ENCODE measurements at regions not wholly inside any gene's neighbourhood (a gene's known extent, or its start where the extent isn't known, plus 50 kb on each side); places are given as distances from the start of the nearest gene placed in this dataset.
"Not testable (repeated sequence)": the region's sequence is repeated elsewhere in the genome, so short reads cannot be mapped to it uniquely, and the experiment has no call there.

GRCh38 chr2:392181-392925 is 104.5 kb upstream of the ALKAL2 start:
- DNase-seq: no peak

- DNase-seq: no peak
These were observed 103.8 kb upstream of the ALKAL2 start for GRCh38 chr2:391696-392095.

GRCh38 chr2:390959-391358 is 103.1 kb upstream of the ALKAL2 start:
- no peak for DNase-seq

GRCh38 chr2:389985-390384 is 102.1 kb upstream of the ALKAL2 start:
- DNase-seq: not testable (repeated sequence)

GRCh38 chr2:388752-389151 is 100.9 kb upstream of the ALKAL2 start:
- DNase-seq: not testable (repeated sequence)

- no peak for DNase-seq
These were observed 100.1 kb upstream of the ALKAL2 start for GRCh38 chr2:387980-388421.

GRCh38 chr2:386406-387103 is 98.7 kb upstream of the ALKAL2 start:
- DNase-seq: no peak

GRCh38 chr2:385785-386184 is 97.9 kb upstream of the ALKAL2 start:
- DNase-seq: no peak

- DNase-seq: no peak
These were observed 97.2 kb upstream of the ALKAL2 start for GRCh38 chr2:385061-385460.

- no peak for DNase-seq
These were observed 96.0 kb upstream of the ALKAL2 start for GRCh38 chr2:383888-384287.

GRCh38 chr2:383178-383577 is 95.3 kb upstream of the ALKAL2 start:
- DNase-seq: no peak

GRCh38 chr2:382728-383022 is 94.8 kb upstream of the ALKAL2 start:
- no peak for DNase-seq

GRCh38 chr2:381941-382727 is 94.2 kb upstream of the ALKAL2 start:
- DNase-seq: no peak

GRCh38 chr2:381181-381580 is 93.3 kb upstream of the ALKAL2 start:
- no peak for DNase-seq

- DNase-seq: no peak
These were observed 92.9 kb upstream of the ALKAL2 start for GRCh38 chr2:380772-381171.

GRCh38 chr2:380221-380620 is 92.3 kb upstream of the ALKAL2 start:
- no peak for DNase-seq

- no peak for DNase-seq
These were observed 91.9 kb upstream of the ALKAL2 start for GRCh38 chr2:379778-380177.

- no peak for DNase-seq
These were observed 90.5 kb upstream of the ALKAL2 start for GRCh38 chr2:378364-378763.

- no peak for DNase-seq
These were observed 89.5 kb upstream of the ALKAL2 start for GRCh38 chr2:377414-377813.

GRCh38 chr2:375956-376307 is 88.0 kb upstream of the ALKAL2 start:
- DNase-seq: no peak

GRCh38 chr2:375270-375955 is 87.5 kb upstream of the ALKAL2 start:
- no peak for DNase-seq

- DNase-seq: no peak
These were observed 80.5 kb upstream of the ALKAL2 start for GRCh38 chr2:368386-368785.

GRCh38 chr2:367246-367645 is 79.4 kb upstream of the ALKAL2 start:
- DNase-seq: no peak

- DNase-seq: no peak
These were observed 78.8 kb upstream of the ALKAL2 start for GRCh38 chr2:366706-367105.

All from NCI-H774 (cell line).